ENCODE measurements at regions not wholly inside any gene's neighbourhood (a gene's known extent, or its start where the extent isn't known, plus 50 kb on each side); places are given as distances from the start of the nearest gene placed in this dataset.

DNA sequence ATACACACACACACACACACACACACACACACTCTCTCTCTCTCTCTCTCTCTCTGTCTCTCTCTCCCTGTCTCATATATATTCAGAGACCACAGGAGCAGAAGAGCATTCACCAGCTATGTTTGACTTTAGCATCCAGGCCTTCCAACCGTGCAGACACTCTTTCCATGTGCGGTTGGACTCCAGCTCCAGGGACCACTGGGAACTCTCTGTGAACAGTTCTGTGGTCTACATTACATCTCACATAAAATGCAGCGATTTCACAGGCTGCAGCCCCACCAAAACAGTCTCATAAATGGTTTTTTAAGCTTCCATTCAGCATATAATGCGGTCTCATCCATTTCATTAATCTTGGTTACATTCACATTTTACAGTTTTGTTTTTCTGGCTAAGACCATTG lies 508.4 kb upstream of the SULF2 start:
- no peak for DNase-seq

DNA sequence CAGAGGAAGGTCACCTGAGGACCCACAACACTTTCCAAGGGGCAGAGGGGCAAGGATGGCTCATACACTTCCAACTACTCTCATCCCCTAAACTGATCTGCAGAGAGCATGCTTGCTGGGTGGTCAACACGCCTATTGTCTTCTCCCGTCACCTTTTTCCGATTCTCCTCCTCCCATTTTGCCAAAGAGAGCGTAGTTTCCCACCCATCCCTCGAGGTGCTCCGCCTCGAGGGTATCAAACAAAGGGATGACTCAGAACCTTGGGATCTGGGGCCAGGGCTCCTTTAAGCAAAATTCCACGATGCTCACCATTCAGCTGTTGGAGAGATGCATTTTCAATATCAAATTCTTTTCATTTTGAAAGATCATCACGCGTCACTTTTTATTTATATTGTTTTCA lies 507.5 kb upstream of the SULF2 start:
- no peak for DNase-seq

- no peak for DNase-seq
Measured at GRCh38 chr20:48291896-48292295, 506.6 kb upstream of the SULF2 start.

DNA sequence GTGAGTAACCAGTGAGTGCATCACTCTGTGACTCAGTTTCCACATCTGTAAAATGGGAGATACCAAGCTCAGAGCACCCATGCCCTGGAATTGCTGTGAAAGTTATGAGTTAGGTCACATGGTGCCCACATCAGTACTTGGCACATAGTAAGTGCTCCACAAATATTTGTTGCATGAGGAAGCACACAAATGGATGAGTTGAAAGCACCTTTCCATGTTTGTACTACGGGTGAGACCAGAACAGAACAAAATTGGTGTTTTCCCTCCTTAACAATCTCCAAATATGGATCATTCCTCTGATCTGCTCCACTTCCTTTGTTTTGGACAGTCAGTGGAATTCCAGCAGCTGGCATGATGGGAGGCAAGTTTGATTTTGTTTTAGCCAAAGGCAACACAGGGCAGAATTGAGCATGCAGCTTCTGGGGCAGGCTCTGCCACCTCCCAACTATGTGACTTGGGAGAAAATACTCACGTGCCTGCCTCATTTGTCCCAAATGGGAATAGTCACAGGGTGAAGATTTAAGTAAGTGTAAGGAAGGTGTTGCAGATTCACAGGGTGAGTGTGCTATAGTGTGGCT lies 503.7 kb upstream of the SULF2 start:
- no peak for DNase-seq

GRCh38 chr20:48287552-48288170 lies 502.4 kb upstream of the SULF2 start:
- no peak for DNase-seq

- DNase-seq: no peak
Measured at GRCh38 chr20:48287021-48287494, 501.8 kb upstream of the SULF2 start.

- peak in 1 of 2 experiments; percentile 48 for DNase-seq
Measured at GRCh38 chr20:48286601-48287000, 501.3 kb upstream of the SULF2 start.

GRCh38 chr20:48285656-48286055 lies 500.4 kb upstream of the SULF2 start:
- DNase-seq: peak in 1 of 2 experiments; percentile 6

DNA sequence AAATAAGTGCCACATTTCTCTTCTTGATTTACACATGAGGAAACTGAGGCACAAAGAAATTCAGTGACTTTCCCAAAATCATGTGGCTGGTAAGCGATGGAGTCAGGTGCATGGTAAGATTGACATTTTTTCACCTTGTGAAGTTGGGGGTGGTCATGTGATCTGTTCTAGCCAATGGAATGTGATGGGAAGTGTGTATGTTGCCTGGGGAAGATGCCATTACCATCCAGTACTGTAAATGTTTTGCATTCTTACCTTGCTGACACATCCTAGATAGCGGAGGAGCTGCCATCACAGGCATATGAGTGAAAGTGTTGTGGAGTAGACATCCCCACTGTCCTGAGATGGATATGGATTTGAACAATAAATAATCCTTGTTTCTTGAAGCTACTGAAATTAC lies 499.6 kb upstream of the SULF2 start:
- DNase-seq: no peak

DNA sequence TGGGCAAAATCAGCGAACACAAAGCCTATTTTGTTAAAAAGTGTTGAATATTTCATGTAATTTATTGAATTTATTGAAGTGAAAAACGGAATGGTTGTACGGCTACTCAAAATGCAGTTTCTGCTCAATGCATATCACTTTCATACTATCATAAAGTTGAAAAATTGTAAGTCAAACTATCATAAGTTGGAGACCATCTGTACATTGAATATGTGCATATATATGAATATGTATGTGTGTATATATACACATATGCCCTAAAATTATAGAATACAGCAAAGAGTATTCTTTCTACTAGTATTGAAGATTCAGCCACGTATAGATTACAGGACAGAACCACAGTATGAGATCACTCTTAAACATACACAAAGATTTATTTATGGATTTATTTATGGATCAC lies 499.0 kb upstream of the SULF2 start:
- DNase-seq: no peak

DNA sequence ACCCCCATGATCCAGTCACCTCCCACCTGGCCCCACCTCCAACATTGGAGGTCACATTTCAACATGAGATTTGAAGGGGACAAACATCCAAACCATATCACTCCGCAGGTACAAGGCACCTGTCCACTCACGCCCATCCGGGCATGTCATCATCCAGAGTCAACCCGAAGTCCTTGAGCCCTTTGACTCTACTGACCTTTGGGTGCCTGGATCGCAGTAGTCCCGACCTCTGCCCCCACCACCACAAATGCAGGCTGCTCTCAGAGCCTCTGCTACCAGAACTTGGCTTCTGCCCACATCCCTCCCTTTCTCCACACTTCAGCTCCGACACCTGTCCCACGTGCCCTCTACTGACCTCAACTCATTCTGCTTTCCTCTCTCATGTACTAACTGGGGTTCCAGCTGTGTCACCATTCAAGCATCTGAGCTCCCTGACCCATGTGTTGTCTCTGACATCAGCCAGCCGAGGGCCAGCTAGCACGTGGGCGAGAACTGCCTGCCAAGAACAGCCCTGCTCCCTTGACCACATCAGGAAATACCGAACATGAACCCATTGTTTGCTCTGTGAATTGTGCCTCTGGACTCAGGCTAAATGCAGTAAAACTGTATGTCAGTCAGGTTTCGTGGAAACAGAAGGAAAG lies 498.3 kb upstream of the SULF2 start:
- no peak for DNase-seq

DNA sequence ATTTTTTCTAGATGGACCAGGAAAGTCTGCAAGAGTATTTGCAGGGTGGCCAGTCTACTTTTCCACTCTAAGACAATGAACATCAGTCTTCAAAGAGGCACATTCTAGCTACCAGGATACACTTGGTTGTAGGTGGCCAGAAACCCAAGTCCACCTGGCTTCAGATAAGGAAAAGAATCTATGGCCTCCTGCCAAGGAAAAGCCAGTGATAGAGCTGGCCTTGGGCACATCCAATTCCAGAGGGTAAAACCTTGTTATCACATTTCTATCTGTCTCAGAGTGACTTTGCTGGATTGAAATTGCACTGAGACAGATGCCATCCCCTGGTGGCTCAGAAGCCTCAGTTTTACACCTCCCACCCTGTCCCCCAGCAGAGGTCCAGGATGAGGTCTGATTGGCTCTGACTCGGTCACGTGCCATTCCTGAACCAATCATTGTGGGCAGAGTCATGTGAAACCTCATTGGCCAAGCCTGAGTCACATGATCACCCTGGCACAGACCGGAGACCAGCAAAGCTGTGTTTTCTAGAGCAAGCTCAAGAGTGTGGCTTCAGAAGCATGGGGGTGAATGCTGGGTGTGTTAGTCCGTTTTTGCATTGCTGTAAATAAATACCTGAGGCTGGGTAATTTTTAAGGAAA lies 497.4 kb upstream of the SULF2 start:
- peak in 1 of 2 experiments; percentile 11 for DNase-seq

GRCh38 chr20:48281501-48281900 lies 496.2 kb upstream of the SULF2 start:
- DNase-seq: peak; percentile 77 to 84

DNA sequence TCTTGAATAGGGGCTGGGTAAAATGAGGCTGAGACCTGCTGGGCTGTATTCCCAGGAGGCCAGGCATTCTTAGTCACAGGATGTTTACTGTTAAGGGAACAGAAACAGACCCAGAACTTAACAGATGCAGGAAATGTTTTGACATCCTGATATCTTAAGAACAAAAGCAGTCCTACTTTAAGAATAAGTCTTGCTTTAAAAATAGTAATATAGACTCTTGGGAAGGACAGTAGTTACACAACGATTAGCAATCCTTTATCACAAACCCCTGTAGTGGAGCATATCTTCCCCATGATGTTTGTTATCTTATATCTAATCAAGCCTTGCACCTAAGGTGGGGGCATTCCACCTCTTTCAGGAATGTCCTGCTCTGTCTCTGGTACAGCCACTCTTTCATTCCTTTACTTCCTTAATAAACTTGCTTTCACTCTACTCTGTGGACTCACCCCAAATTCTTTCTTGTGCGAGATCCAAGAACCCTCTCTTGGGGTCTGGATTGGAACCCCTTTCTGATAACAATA lies 493.7 kb upstream of the SULF2 start:
- DNase-seq: no peak

- DNase-seq: peak in 1 of 2 experiments; percentile 17
Measured at GRCh38 chr20:48277266-48277665, 492.0 kb upstream of the SULF2 start.

DNA sequence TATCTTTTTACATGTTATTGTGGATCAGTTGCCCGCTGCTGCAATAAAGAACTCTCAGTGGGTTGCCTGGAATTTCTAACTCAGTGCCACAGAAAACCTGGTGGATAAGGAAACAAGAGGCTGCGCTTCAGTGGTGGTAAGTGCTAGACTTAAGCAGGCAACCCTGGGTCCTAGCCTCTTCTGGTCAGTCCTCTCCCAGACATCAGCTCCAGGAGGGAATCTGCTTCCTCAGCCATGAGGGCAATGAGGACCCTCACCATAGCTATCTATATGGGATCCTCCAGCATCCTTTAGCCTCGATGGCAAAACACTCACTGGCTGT lies 490.7 kb upstream of the SULF2 start:
- no peak for DNase-seq

- DNase-seq: peak; percentile 36 to 82
Measured at GRCh38 chr20:48275286-48276020, 490.2 kb upstream of the SULF2 start.

GRCh38 chr20:48273843-48274242 lies 488.6 kb upstream of the SULF2 start:
- no peak for DNase-seq

DNA sequence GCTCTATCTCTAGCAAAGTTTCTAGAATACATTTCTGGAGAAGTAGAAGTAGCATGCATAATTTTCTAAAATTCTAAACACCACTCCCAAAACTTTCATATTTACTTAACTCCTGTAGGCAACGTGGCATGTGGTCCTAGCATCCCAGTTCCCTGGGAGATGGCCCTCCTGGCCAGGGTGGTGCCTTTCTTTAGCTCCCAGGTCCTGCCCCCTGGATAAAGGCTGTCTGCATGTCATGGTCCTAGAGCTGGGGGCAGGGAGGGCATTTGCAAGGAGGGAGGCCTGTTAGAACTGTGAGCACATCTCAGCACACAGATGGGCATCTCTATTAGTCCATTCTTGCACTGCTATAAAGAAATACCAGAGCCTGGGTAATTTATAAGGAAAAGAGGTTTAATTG lies 485.6 kb upstream of the SULF2 start:
- DNase-seq: no peak

GRCh38 chr20:48267860-48268633 lies 482.8 kb upstream of the SULF2 start:
- DNase-seq: no peak

GRCh38 chr20:48266571-48266970 lies 481.3 kb upstream of the SULF2 start:
- no peak for DNase-seq

DNA sequence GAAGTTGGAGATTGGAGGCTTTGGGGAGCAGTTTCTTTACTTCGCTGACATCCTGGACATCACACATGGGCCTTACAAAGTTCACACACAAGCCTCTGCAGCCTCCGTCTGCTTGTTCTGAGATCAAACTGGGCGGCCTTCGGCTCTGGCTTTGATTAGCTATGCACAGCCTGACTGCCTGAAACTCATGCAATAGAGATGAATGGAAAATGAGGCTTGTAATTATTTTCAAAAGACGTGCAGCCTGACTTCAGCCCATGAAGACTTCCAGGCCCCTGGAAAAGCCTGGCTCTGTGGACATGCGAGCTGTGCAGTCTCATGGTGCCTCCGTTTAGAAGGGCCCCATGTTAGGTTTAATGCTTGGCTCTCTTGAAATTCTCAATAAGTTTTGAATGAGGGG lies 480.5 kb upstream of the SULF2 start:
- DNase-seq: no peak

All from NCI-H524 (cell line).